GM12878 (cell line): ENCODE measurements at regions not wholly inside any gene's neighbourhood (a gene's known extent, or its start where the extent isn't known, plus 50 kb on each side); places are given as distances from the start of the nearest gene placed in this dataset.

ENCODE experiments used
- ATAC-seq: fragments of 200-7000 bp; cut with Tn5 transposase; 3 replicates; pipeline ENCODE4 v1.9.1; 2020; ENCODE audit warnings: mild to moderate bottlenecking, moderate library complexity
- BruUV-seq: library from RNA; stranded (reverse); fragments of 400-500 nt; replicated peaks from 2 replicates; lab custom pipeline; 2021; lab: Mats Ljungman, UMichigan
- CTCF ChIA-PET: fragments of 300-600 bp; sonication (Branson Sonifier 250); formaldehyde crosslinking; extraction: SDS; loops from one replicate; lab custom pipeline; 2021; ENCODE audit warnings: inconsistent platforms; lab: Yijun Ruan, JAX
- POLR2A ChIA-PET: fragments of 350-600 bp; formaldehyde crosslinking; extraction: SDS; loops from one replicate; lab custom pipeline; 2021; ENCODE audit warnings: inconsistent platforms; lab: Charles Lee
- RAD21 ChIA-PET: fragments of 300-600 bp; sonication (Branson Sonifier 250); formaldehyde crosslinking; loops from one replicate; lab custom pipeline; 2023; ENCODE audit warnings: antibody characterized with exemption; ENCODE audit not compliant: unreplicated experiment; lab: Charles Lee
- SMC1A ChIA-PET: fragments of 300-600 bp; sonication (Branson Sonifier 250); formaldehyde crosslinking; loops from one replicate; lab custom pipeline; 2023; ENCODE audit not compliant: unreplicated experiment, uncharacterized antibody; lab: Charles Lee
- DNase-seq: peaks from one replicate; pipeline ENCODE4 v3.0.0-alpha.2; 2011; ENCODE audit warnings: low read depth, low spot score
- FAIRE-seq: peaks from 3 replicates; lab custom pipeline; 2011; peaks lifted over from hg19 to GRCh38; lab: Jason Lieb, UNC
- H2AFZ ChIP-seq: 2 replicates; pipeline ENCODE4 v1.6.0; 2011; ENCODE audit warnings: low read depth, low read length, control low read depth; ENCODE audit not compliant: control insufficient read depth
- H3K27ac ChIP-seq: 2 replicates; pipeline ENCODE4 v1.5.1; 2011; ENCODE audit warnings: control low read depth; ENCODE audit not compliant: control insufficient read depth, insufficient read depth
- H3K27me3 ChIP-seq, 2 experiments: replicated peaks in 1 of 2; 2 replicates each; pipeline versions ENCODE4 v1.6.0 to v1.6.1; 2011; ENCODE audit warnings: low read length in 1 of 2; ENCODE audit not compliant: control insufficient read depth in 2 of 2, insufficient read depth in 2 of 2
- H3K36me3 ChIP-seq, 2 experiments: 2 replicates each; pipeline ENCODE4 v1.5.1; 2011; ENCODE audit warnings: low read length in 1 of 2; ENCODE audit not compliant: control insufficient read depth in 2 of 2, insufficient read depth in 2 of 2
- H3K4me1 ChIP-seq: 2 replicates; pipeline ENCODE4 v1.6.1; 2011; ENCODE audit warnings: mild to moderate bottlenecking, low read length, moderate library complexity, mixed read lengths; ENCODE audit not compliant: control insufficient read depth, insufficient read depth
- H3K4me2 ChIP-seq: 2 replicates; pipeline ENCODE4 v1.6.0; 2011; ENCODE audit warnings: control low read depth; ENCODE audit not compliant: control insufficient read depth, insufficient read depth
- H3K4me3 ChIP-seq: fragments of 200-600 bp; sonication (generic); 2 replicates; pipeline ENCODE4 v1.5.1; 2016
- H3K79me2 ChIP-seq: 2 replicates; pipeline ENCODE4 v1.6.0; 2011; ENCODE audit warnings: low read length; ENCODE audit not compliant: control insufficient read depth, insufficient read depth
- H3K9ac ChIP-seq: 2 replicates; pipeline ENCODE4 v1.8.0; 2011; ENCODE audit warnings: low read length, control low read depth, mixed read lengths; ENCODE audit not compliant: control insufficient read depth, insufficient read depth
- H3K9me3 ChIP-seq: replicated peaks from 3 replicates; pipeline ENCODE4 v1.5.1; 2011; ENCODE audit warnings: mild to moderate bottlenecking, low read length; ENCODE audit not compliant: control insufficient read depth, insufficient read depth
- H4K20me1 ChIP-seq: 2 replicates; pipeline ENCODE4 v1.6.0; 2011; ENCODE audit not compliant: control insufficient read depth, insufficient read depth
- CBX3 ChIP-seq: fragments of 200-600 bp; sonication (generic); IDR thresholded peaks from 2 replicates; pipeline ENCODE4 v1.6.1; 2016; ENCODE audit warnings: low read depth, borderline replicate concordance
- HCFC1 ChIP-seq: fragments of 150-350 bp; IDR thresholded peaks from 2 replicates; pipeline ENCODE4 v1.6.1; 2014; ENCODE audit warnings: low read length
- IKZF1 ChIP-seq: fragments of 450-650 bp; conservative IDR thresholded peaks from 2 replicates; pipeline ENCODE4 v1.6.1; 2017; ENCODE audit warnings: antibody characterized with exemption, mild to moderate bottlenecking
- IRF5 ChIP-seq: fragments of 450-650 bp; IDR thresholded peaks from 2 replicates; pipeline ENCODE4 v1.6.1; 2017; ENCODE audit warnings: borderline replicate concordance
- POLR2A ChIP-seq: IDR thresholded peaks from 2 replicates; pipeline ENCODE4 v1.6.1; 2011; ENCODE audit warnings: low read depth, mild to moderate bottlenecking, low read length
- REST ChIP-seq: IDR thresholded peaks from 2 replicates; pipeline ENCODE4 v1.6.1; 2012; ENCODE audit warnings: mild to moderate bottlenecking, low read depth, low read length
- SIX5 ChIP-seq: IDR thresholded peaks from 2 replicates; pipeline ENCODE4 v1.6.1; 2011; ENCODE audit warnings: mild to moderate bottlenecking, low read depth, low read length, moderate library complexity; ENCODE audit not compliant: severe bottlenecking
- STAT1 ChIP-seq: fragments of 450-650 bp; conservative IDR thresholded peaks from 2 replicates; pipeline ENCODE4 v1.6.1; 2014; ENCODE audit warnings: antibody characterized with exemption, mild to moderate bottlenecking
- STAT3 ChIP-seq: IDR thresholded peaks from 2 replicates; pipeline ENCODE4 v1.6.1; 2011; ENCODE audit warnings: low read depth, low read length, improper control_type of control experiment
- USF1 ChIP-seq: IDR thresholded peaks from 2 replicates; pipeline ENCODE4 v1.6.1; 2011; ENCODE audit warnings: borderline replicate concordance, low read depth, mild to moderate bottlenecking, moderate library complexity, mixed read lengths, low read length; ENCODE audit not compliant: insufficient read depth; ENCODE audit errors: extremely low read length
- WRNIP1 ChIP-seq: IDR thresholded peaks from 2 replicates; pipeline ENCODE4 v1.6.1; 2011; ENCODE audit warnings: low read depth, low read length, improper control_type of control experiment, borderline replicate concordance
- ZBTB11 ChIP-seq: fragments of 450-650 bp; formaldehyde crosslinking; IDR thresholded peaks from 2 replicates; pipeline ENCODE4 v1.5.0; 2022; ENCODE audit warnings: mild to moderate bottlenecking, missing genetic modification characterization
- ZBTB33 ChIP-seq: fragments of 450-650 bp; IDR thresholded peaks from 2 replicates; pipeline ENCODE4 v1.6.1; 2017; ENCODE audit warnings: mild to moderate bottlenecking
- in situ Hi-C: fragments of 300-500 bp; cut with MboI; formaldehyde crosslinking; loops from 9 replicates; pipeline ENCODE4 v1.14.3; 2018; ENCODE audit warnings: mixed read lengths
- intact Hi-C: fragments of 100-400 bp; cut with micrococcal nuclease; formaldehyde crosslinking; loops from one replicate; pipeline ENCODE4 v1.14.2; 2022; ENCODE audit not compliant: unreplicated experiment

- BruUV-seq, result no TSS peak
- ChIA-PET POLR2A (interaction anchor here (0.6 to 0.7 kb wide), 3 partner anchors 8 to 917 kb away, joined by 3 read pairs; no protein-coding TSS in a partner anchor), RAD21 (interaction anchor here (0.6 to 1.3 kb wide), 3 partner anchors 28 to 406 kb away, joined by 3 to 4 read pairs (median 3); no protein-coding TSS in a partner anchor), SMC1A (interaction anchor here (0.7 to 1.8 kb wide), 4 partner anchors 12 to 111 kb away, joined by 3 to 5 read pairs (median 3); no protein-coding TSS in a partner anchor), CTCF (interaction anchor here (0.7 to 1.5 kb wide), 3 partner anchors 34 to 77 kb away, joined by 3 to 4 read pairs (median 3); no protein-coding TSS in a partner anchor)
- TF ChIP-seq ZBTB11 (CRISPR knock-in tag), result no peak
- no peak for TF ChIP-seq POLR2A
- no peak for TF ChIP-seq ZBTB33
- no peak for TF ChIP-seq IRF5
- no peak for TF ChIP-seq USF1
- no peak for TF ChIP-seq STAT3
- no peak for TF ChIP-seq REST
- TF ChIP-seq IKZF1, result no peak
- no peak for TF ChIP-seq CBX3
- no peak for TF ChIP-seq STAT1
- no peak for TF ChIP-seq WRNIP1
- TF ChIP-seq HCFC1, result no peak
- TF ChIP-seq SIX5, result no peak
- Histone ChIP-seq H3K4me3 (no peak overlapping the region), H4K20me1 (no peaks in the 10 kb centered on the region), H3K36me3 (no peaks in the 10 kb centered on the region), H3K27ac (no peak overlapping the region), H3K79me2 (no peaks in the 10 kb centered on the region), H3K27me3 (no peaks in the 10 kb centered on the region), H3K9me3 (no peaks in the 10 kb centered on the region; the same call in 2 of the 3 replicates), H2AFZ (no peak overlapping the region), H3K4me2 (no peak overlapping the region), H3K4me1 (no peaks in the 10 kb centered on the region), H3K9ac (no peak overlapping the region)
- FAIRE-seq (no peak), ATAC-seq (no peak), DNase-seq (no peak)
- in situ Hi-C loops, result no loop called here
- intact Hi-C loops, result no loop called here
Measured at GRCh38 chr5:89471115-89471514, 588.1 kb upstream of the MEF2C start.
